ENCODE measurements at regions not wholly inside any gene's neighbourhood (a gene's known extent, or its start where the extent isn't known, plus 50 kb on each side); places are given as distances from the start of the nearest gene placed in this dataset.

DNA sequence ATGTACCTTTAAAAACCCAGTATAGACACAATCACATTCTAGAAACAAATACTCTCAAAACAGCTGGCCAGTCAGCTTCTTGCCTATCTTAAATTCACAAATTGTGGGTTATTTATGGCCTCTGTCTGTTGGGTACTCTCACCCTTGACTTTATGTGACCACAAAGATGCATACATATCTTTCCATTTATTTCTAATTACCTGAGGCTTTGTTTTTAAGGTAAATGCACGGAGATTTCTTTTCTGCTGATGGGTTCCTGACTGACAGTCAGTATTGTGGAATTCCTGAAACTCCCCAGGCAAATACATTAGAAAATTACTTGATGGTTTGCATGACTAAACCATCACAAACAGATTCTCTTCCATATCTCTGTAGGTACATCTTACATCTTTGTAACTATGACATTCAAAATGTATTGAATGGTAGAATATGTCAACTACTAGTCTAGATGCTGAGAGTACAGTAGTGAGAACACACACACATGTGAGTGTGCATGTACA, 107.7 kb downstream of the EDEM1 start:
- no peak for DNase-seq (ENCODE audit: low read depth)
- TF ChIP-seq, protein P1, sequence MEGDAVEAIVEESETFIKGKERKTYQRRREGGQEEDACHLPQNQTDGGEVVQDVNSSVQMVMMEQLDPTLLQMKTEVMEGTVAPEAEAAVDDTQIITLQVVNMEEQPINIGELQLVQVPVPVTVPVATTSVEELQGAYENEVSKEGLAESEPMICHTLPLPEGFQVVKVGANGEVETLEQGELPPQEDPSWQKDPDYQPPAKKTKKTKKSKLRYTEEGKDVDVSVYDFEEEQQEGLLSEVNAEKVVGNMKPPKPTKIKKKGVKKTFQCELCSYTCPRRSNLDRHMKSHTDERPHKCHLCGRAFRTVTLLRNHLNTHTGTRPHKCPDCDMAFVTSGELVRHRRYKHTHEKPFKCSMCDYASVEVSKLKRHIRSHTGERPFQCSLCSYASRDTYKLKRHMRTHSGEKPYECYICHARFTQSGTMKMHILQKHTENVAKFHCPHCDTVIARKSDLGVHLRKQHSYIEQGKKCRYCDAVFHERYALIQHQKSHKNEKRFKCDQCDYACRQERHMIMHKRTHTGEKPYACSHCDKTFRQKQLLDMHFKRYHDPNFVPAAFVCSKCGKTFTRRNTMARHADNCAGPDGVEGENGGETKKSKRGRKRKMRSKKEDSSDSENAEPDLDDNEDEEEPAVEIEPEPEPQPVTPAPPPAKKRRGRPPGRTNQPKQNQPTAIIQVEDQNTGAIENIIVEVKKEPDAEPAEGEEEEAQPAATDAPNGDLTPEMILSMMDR (conservative IDR thresholded peaks at IDR 0.05; ENCODE audit: low read length), result no peak
- no peak overlapping the region for H3K4me3 ChIP-seq (ENCODE audit: low read length)

- TF ChIP-seq, protein P1 (conservative IDR thresholded peaks at IDR 0.05; ENCODE audit: low read length), result no peak
- no peak overlapping the region for H3K4me3 ChIP-seq (ENCODE audit: low read length)
- DNase-seq (ENCODE audit: low read depth), result no peak
Observed at GRCh38 chr3:5296362-5296761, 108.9 kb downstream of the EDEM1 start.

DNA sequence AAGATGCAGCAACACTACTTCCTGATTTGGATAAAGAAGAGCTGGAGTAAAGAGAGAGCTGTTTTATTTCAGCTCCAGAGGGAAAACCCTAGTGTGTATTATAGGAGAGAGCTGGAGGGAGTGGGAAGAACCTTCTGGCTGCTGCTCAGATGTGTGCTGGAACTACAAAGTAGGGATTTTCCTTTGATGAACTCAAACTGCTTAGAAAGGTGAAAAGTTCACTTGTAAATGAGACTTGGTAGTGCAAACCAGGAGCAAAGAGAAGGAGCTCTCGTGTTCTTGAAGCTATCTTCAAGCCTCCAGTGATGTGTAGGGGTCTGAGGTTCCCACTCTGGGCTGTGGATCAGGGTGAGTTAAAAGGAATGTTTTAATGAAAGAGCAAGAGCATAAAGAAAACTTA, 110.4 kb downstream of the EDEM1 start:
- no peak overlapping the region for H3K4me3 ChIP-seq (ENCODE audit: low read length)
- TF ChIP-seq, protein P1 (conservative IDR thresholded peaks at IDR 0.05; ENCODE audit: low read length), result no peak
- DNase-seq (ENCODE audit: low read depth), result no peak

DNA sequence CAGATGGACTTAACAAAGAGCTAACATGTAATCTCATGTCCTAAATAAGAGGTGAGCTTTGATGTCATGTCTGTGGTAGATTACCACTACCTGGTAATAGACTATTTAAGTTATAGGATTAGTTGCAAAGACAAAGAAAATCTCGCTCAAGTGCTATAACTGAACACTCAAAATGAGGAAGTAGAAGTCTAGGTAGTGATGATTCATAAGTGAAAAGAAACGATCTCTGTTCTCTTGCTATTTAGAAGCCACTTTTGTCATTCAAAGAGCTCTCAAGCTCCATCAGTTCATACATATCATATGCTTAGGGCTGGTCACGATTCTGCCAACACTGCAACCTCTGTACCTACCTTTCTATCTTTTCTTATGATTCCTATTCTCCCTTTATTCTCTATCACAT, 110.9 kb downstream of the EDEM1 start:
- DNase-seq (ENCODE audit: low read depth), result no peak
- TF ChIP-seq, protein P1 (conservative IDR thresholded peaks at IDR 0.05; ENCODE audit: low read length), result no peak
- no peak overlapping the region for H3K4me3 ChIP-seq (ENCODE audit: low read length)

DNA sequence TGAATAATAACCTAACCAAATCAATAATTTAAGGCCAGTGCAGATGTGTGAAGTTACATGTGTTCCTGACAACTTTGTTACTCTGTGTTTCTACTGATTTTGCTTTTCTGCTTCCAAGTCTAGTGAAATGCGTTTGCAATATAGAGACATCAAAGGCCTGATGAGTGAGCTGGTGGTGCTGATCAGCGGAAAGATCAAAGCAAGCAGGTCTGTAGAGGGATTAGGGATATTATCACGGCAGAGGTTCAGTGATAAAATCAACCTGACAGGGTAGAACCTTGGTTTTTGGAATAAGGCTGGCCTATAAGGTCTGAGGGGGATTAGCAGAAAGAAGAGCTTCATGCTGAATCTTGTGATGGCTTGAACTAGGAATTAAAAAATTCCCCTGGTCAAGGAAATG, 111.7 kb downstream of the EDEM1 start:
- TF ChIP-seq, protein P1 (conservative IDR thresholded peaks at IDR 0.05; ENCODE audit: low read length), result no peak
- no peak overlapping the region for H3K4me3 ChIP-seq (ENCODE audit: low read length)
- DNase-seq (ENCODE audit: low read depth), result no peak

DNA sequence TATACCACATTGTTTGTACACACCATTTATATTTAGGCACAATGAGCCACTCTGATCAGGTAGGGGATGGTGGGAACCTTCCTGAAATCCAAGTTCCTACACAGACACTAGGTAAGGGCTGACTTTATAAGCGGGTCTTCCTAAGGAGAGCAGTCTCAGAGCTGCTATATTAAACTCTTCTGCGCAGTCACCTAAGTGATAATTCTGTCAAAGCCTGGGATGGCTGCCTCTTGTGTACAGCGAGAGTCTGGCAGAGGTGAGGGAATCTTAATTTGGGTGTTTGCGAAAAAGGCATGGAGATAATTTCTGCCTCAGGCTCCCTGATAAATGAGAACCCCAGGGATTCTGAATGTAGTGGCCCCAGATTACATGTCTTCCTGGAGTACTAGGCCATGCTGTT, 113.1 kb downstream of the EDEM1 start:
- DNase-seq (ENCODE audit: low read depth), result no peak
- H3K4me3 ChIP-seq (ENCODE audit: low read length), result no peak overlapping the region
- TF ChIP-seq, protein P1 (conservative IDR thresholded peaks at IDR 0.05; ENCODE audit: low read length), result no peak

GRCh38 chr3:5301651-5302297, 114.3 kb downstream of the EDEM1 start:
- TF ChIP-seq, protein P1 (conservative IDR thresholded peaks at IDR 0.05; ENCODE audit: low read length), result no peak
- DNase-seq (ENCODE audit: low read depth), result peak; percentile 24
- no peak overlapping the region for H3K4me3 ChIP-seq (ENCODE audit: low read length)

Data from AG10803 (cell line).